ENCODE measurements at regions not wholly inside any gene's neighbourhood (a gene's known extent, or its start where the extent isn't known, plus 50 kb on each side); places are given as distances from the start of the nearest gene placed in this dataset.

DNA sequence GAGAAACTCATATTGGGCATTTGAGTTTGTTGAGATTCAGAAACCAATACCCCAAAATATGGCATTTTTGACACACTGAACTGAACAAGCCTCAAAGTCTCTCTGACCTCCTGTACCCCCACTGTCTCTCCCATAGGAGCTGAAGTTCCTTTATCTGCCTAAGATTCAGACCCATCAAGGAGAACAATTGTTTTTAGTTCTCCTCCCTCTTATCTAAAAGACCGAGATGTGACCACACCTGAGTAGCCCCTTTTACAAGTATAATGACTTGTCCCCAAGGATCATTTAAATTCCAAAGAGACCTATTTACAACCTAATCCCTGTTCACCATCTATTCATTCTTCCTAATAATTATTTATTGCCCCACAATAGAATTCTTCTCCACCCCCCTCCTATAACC, 122.1 kb upstream of the PLAAT1 start:
- no peak for TF ChIP-seq CTCF (IDR thresholded peaks at IDR 0.05; ENCODE audit: low read length, missing control alignments)
- H3K4me3 ChIP-seq (replicated peaks; ENCODE audit: low read depth, low read length): no peak overlapping the region
- DNase-seq (ENCODE audit: low read depth): no peak

DNA sequence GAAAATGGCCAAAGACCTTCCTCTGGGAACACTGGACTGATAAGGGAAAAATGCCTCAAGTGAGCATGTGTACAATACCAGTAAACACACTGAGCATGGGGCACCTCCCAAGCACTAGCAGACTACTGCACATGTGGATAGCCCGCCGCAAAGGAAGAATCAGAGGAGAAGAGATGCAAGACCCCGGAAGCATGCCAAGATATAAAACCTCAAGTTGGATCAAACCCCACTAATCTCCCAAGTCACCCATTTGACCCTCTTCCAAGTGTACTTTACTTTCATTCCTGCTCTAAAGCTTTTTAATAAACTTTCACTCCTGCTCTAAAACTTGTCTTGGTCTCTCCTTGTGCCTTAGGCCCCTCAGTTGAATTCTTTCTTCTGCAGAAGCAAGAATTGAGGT, 121.1 kb upstream of the PLAAT1 start:
- no peak overlapping the region for H3K4me3 ChIP-seq (replicated peaks; ENCODE audit: low read depth, low read length)
- no peak for TF ChIP-seq CTCF (IDR thresholded peaks at IDR 0.05; ENCODE audit: low read length, missing control alignments)
- DNase-seq (ENCODE audit: low read depth): no peak

DNA sequence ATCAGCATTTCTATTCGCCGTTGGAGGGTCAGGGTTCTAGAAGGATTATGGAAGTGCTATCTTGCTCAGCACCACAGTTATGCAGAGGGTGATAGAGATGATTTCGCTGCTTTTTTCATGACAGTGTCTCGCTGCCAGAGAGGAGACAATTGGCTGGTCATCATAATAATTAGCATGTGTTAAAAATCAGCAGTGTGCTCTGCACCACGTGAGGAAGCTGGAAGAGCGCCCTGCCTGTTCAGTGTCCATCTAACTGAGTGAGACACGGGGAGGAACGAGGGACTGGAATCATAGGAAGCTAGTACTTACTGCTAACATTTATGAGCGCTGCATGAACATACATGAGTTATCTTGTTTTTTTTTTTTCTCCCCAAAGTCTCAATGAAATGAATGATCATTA, 116.2 kb upstream of the PLAAT1 start:
- no peak for TF ChIP-seq CTCF (IDR thresholded peaks at IDR 0.05; ENCODE audit: low read length, missing control alignments)
- DNase-seq (ENCODE audit: low read depth): no peak
- no peak overlapping the region for H3K4me3 ChIP-seq (replicated peaks; ENCODE audit: low read depth, low read length)

- no peak overlapping the region for H3K4me3 ChIP-seq (replicated peaks; ENCODE audit: low read depth, low read length)
- no peak for TF ChIP-seq CTCF (IDR thresholded peaks at IDR 0.05; ENCODE audit: low read length, missing control alignments)
- DNase-seq (ENCODE audit: low read depth): no peak
These were observed 111.4 kb upstream of the PLAAT1 start for GRCh38 chr3:193129607-193130006.

GRCh38 chr3:193130576-193130975, 110.4 kb upstream of the PLAAT1 start:
- no peak for TF ChIP-seq CTCF (IDR thresholded peaks at IDR 0.05; ENCODE audit: low read length, missing control alignments)

GRCh38 chr3:193132241-193132640, 108.8 kb upstream of the PLAAT1 start:
- no peak for DNase-seq (ENCODE audit: low read depth)
- TF ChIP-seq CTCF (IDR thresholded peaks at IDR 0.05; ENCODE audit: low read length, missing control alignments): no peak
- H3K4me3 ChIP-seq (replicated peaks; ENCODE audit: low read depth, low read length): no peak overlapping the region

More at GRCh38 chr3:193130576-193130975, 110.4 kb upstream of the PLAAT1 start:
- no peak overlapping the region for H3K4me3 ChIP-seq (replicated peaks; ENCODE audit: low read depth, low read length)
- no peak for DNase-seq (ENCODE audit: low read depth)

- no peak overlapping the region for H3K4me3 ChIP-seq (replicated peaks; ENCODE audit: low read depth, low read length)
- TF ChIP-seq CTCF (IDR thresholded peaks at IDR 0.05; ENCODE audit: low read length, missing control alignments): no peak
- no peak for DNase-seq (ENCODE audit: low read depth)
These were observed 108.1 kb upstream of the PLAAT1 start for GRCh38 chr3:193132964-193133363.
